ENCODE measurements at regions not wholly inside any gene's neighbourhood (a gene's known extent, or its start where the extent isn't known, plus 50 kb on each side); places are given as distances from the start of the nearest gene placed in this dataset.
A peak's percentile ranks its signal among the peaks of the same experiment; 100 is the strongest.

- DNase-seq = no peak
These were observed 315.8 kb downstream of the SH3GL2 start for GRCh38 chr9:17894501-17895160.

- DNase-seq = no peak
These were observed 321.7 kb downstream of the SH3GL2 start for GRCh38 chr9:17900606-17901005.

- DNase-seq = no peak
These were observed 326.5 kb downstream of the SH3GL2 start for GRCh38 chr9:17905366-17905765.

- DNase-seq = no peak
These were observed 326.9 kb downstream of the SH3GL2 start for GRCh38 chr9:17905781-17906175.

- peak; percentile 59 for DNase-seq
These were observed 327.4 kb downstream of the SH3GL2 start for GRCh38 chr9:17906176-17906840.

GRCh38 chr9:17906841-17907778, 328.2 kb downstream of the SH3GL2 start:
- DNase-seq = no peak

- no peak for DNase-seq
These were observed 329.1 kb downstream of the SH3GL2 start for GRCh38 chr9:17907779-17908508.

- no peak for DNase-seq
These were observed 347.4 kb downstream of the SH3GL2 start for GRCh38 chr9:17926246-17926645.

GRCh38 chr9:17927616-17928015, 348.8 kb downstream of the SH3GL2 start:
- no peak for DNase-seq

GRCh38 chr9:17928228-17928627, 349.4 kb downstream of the SH3GL2 start:
- no peak for DNase-seq

- DNase-seq = no peak
These were observed 349.9 kb downstream of the SH3GL2 start for GRCh38 chr9:17928768-17929167.

- no peak for DNase-seq
These were observed 350.6 kb downstream of the SH3GL2 start for GRCh38 chr9:17929506-17929905.

GRCh38 chr9:17930071-17930470, 351.2 kb downstream of the SH3GL2 start:
- no peak for DNase-seq

GRCh38 chr9:17936365-17936764, 357.5 kb downstream of the SH3GL2 start:
- no peak for DNase-seq

- DNase-seq = no peak
These were observed 359.3 kb downstream of the SH3GL2 start for GRCh38 chr9:17938035-17938655.

GRCh38 chr9:17942498-17942897, 363.6 kb downstream of the SH3GL2 start:
- peak; percentile 81 for DNase-seq

GRCh38 chr9:17955409-17955808, 376.5 kb downstream of the SH3GL2 start:
- no peak for DNase-seq

GRCh38 chr9:17958363-17958762, 379.5 kb downstream of the SH3GL2 start:
- no peak for DNase-seq

- no peak for DNase-seq
These were observed 383.9 kb downstream of the SH3GL2 start for GRCh38 chr9:17962747-17963146.

- DNase-seq = no peak
These were observed 384.6 kb downstream of the SH3GL2 start for GRCh38 chr9:17963498-17963897.

- no peak for DNase-seq
These were observed 388.9 kb downstream of the SH3GL2 start for GRCh38 chr9:17967731-17968130.

GRCh38 chr9:17969232-17969631, 390.4 kb downstream of the SH3GL2 start:
- no peak for DNase-seq
